Globus pallidus (tissue), 1 donor: ENCODE measurements at regions not wholly inside any gene's neighbourhood (a gene's known extent, or its start where the extent isn't known, plus 50 kb on each side); places are given as distances from the start of the nearest gene placed in this dataset.
"Not testable (repeated sequence)": the region's sequence is repeated elsewhere in the genome, so short reads cannot be mapped to it uniquely, and the experiment has no call there.

Experiments
- DNase-seq: peaks from one replicate; pipeline ENCODE4 v3.0.0-alpha.2; 2015; ENCODE audit warnings: low spot score

DNA sequence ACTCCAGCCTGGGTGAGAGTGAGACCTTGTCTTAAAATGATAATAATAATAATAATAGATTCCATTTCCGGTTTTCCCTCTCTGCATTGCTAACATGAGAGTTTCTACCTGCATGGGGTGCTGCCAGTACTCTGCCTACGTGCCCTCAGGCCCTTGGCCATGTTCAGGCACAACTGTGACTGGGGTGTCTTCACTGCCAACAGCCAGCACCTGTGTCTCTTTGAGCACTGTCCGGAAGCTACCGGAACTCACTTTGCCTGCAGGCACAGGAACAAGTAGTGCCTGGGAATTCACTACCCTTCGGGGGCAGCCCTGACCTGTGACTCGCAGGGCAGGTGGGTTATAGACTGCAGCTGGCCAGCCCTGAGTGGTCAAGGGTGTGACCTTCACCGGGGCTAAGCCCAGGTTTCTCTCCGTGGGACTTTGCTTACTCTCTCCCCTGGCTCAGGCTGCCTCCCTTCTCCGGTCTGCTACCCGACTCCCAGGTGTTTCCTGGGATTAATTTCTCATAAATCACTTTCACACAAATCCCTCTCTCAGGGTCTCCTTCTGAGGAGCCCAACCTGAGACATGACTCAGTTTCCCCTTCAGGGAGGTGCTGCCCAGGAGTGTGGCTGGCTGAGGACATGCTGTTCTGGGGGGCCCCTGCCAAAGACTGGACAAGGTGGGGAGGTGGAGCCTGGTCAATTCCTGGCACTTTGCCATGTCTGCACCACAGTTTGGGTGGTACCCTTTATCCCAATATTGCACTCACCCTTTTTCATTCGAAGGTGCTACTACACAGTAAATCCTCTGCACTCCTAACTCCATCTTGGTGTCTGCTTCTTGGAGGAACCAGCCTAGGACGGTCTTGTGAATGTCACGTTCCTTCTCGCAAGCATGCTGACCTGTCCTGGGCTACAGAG, 79.5 kb upstream of the RALGAPA2 start:
- DNase-seq: no peak

DNA sequence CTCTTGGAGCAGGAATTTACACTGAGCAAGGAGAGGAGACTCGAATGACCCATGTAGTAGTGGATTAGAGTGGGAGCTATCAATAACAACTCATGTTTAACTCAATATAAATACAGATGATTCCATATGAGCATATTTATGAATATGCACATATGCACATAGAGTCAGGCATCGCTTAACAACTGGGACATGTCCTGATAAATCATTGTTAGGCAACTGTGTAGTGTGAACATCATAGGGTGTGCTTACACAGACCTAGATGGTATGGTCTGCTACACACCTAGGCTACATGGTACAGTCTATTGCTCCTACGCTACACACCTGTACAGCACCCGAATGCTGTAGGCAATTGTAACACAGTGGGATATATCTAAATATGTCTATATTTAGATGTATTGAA, 75.9 kb upstream of the RALGAPA2 start:
- no peak for DNase-seq

- DNase-seq: peak; percentile 24
Measured at GRCh38 chr20:20786428-20786827, 74.0 kb upstream of the RALGAPA2 start.

- DNase-seq: no peak
Measured at GRCh38 chr20:20785226-20785625, 72.8 kb upstream of the RALGAPA2 start.

- not testable (repeated sequence) for DNase-seq
Measured at GRCh38 chr20:20784450-20784849, 72.0 kb upstream of the RALGAPA2 start.

DNA sequence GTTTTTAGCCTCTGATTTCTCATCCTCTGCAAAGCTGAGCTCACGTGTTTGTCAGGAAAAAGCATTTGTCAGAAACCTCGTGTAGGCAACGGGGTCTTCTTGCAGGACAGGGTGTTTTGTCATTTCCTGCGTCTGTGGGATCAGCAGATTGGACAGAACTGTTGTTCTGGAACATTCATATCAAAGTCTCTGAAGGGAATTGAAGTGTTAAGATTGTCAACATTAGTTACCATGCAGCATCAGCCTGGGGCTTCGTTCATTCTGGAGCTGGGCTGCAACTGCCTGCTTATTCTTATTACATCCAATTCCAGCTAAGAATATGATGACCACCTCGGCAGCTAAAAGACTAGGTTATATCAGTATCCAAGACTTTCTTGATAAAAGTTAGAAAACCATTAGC, 71.0 kb upstream of the RALGAPA2 start:
- no peak for DNase-seq

DNA sequence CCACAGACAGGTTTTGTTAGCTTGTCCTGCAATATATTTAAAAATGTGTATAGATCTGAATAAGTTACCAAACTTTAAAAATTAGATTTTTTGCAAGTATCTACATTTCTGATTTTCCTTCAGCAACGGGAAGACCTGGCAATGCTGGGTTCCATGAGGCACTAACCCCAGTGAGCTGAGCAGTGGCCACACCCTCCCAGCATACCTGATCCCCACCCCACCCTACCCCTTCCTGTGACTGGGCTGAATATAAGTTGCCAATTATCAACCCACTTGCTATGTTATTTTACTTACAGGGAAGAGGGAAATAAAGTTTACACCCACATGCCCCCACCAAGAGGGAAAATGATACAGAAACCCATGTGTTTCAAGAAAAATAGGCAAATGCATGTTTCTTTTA, 70.3 kb upstream of the RALGAPA2 start:
- no peak for DNase-seq

- DNase-seq: peak; percentile 27
Measured at GRCh38 chr20:20782231-20782630, 69.8 kb upstream of the RALGAPA2 start.

DNA sequence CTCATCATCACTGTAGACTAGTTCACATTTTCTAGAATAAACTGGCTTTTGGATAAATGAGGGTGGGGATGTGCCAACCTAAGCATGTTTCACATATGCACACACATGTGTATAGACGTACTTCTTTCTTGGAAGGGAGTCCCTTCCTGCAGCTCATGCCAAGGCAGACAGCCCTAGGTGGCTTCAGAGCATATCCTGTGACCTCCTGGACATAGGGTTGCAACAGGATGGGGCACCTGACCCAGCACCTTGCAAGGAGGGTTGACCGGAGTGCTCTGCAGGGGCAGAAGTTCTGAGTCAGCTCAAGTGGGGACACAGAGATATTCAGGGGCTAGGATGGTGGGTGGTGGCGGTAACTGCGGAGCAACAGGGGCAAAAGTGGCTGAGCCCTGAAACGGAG, 68.6 kb upstream of the RALGAPA2 start:
- DNase-seq: no peak

DNA sequence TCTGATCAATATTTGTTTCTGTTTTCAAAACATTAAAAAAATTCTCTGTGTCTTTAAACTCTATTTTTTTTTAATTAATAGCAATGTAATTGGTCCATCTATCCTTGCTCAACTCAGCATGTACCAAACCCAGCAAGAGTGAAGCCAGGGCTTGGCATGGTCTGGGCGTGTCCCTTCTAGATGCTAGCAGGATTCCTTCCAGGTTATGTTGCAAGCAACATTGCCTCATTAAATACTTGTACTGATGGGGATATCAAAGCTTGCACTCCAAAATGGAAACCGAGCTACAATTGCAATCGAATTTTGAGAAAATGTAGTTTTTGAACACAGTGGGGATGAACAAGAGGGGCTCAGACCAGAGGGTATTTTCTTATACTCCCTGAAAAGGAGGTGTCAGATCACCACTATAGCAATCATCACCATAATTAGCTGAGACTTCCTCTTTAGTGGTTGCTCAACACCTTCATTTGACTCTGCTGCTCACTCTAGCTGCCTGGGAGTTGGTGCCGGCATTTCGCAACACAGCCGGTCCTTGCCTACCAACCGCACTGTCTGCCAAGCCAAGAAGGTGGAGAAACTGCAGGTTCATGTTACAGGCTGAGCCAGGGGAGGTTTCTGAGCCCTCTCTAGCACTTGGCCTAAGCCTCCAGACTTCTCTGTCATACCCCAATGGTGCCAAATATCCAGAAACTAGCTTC, 67.8 kb upstream of the RALGAPA2 start:
- DNase-seq: peak; percentile 23

DNA sequence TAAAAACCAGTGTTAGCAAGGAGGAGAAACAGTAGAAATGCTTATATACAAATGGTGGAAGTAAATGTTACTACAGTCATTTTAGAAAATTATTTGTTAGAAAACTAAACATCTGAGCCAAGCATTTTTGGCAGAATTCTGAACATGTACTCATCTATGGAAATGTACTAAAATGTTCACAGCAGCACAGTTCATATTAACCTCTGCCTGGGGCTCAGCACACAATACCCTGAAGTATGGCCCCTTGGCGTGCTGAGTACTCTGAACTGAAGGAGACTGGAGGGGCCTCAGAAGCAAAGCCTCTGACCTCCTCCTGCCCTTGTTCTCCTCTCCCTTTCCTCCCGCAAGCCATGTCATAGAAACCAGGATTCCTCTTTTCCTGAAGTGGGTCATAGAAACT, 66.2 kb upstream of the RALGAPA2 start:
- no peak for DNase-seq

DNA sequence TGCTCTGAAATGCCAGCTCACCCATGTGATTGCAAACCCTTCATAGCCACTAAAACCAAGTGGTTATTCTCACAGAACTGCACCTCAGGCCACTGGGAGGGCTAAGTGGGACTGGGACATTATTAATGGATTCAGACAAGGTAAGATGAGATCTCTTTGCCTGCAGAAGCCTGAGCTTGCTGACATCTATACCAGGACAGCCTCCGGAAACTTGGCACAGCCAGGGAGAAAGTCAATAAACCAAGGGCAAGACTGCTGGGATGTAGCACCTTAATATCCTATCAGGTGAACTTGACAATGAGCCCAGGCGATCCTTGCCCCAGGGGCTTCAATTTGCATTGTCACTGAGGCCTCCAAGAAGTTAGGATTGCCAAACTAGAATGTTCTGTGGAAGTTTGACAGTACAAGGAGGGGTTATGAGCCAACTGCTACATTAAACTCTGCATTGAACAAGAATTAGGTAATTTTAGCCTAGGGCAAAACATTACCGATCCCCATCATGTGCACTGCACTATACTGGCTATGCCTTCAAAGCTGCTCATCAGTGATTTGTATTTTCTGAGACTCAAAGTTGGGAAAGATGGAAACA, 60.1 kb upstream of the RALGAPA2 start:
- DNase-seq: no peak

DNA sequence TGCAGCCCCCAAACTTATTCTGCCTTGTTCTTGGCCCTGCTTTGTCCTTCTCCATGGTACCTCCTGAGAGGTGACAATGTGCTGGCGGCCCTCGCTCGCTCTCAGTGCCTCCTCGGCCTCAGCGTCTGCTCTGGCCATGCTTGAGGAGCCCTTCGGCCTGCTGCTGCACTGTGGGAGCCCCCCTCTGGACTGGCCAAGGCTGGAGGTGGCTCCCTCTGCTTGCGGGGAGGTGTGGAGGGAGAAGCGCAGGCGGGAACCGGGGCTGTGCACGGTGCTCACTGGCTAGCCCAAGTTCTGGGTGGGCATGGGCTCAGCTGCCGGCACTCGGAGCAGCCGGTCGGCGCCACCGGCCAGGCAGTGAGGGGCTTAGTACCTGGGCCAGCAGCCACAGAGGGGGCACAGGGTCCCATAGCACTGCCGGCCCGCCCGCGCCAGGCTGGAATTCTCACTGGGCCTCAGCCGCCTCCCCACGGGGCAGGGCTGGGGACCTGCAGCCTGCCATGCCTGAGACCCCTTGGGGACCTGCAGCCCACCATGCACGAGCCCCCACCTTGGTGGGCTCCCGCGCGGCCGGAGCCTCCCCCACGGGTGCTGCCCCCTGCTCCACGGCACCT, 55.9 kb upstream of the RALGAPA2 start:
- no peak for DNase-seq

DNA sequence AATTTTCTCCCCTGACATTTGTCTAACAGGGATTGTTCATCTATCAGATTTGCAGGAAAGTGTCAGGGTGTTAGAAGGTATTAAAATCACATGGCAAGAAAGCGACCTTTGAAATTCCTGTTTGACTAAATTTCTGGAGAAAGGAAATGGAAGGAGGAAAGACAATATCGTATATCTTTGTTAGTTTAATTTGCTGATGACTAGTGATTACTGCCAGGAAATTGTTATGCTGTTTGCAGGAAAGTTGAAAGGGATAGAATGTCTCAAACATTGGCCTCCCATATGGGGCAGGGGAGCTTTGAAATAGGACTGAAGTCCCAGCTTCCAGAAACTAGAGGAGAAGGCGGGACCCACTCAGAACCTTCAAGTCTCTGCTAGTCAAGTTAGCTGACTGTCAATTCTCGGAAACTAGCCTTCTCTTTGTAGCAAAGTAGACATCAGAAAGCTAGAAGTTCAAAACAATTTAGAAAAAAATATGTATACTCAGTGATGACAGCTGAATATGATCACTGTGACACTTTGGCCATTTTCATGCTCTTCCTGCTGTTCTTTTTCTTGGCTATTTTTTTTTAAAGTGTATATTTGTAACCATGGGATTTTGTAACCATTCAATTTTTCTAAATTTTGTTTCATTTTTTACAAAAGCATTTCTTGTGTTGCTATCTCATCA, 53.4 kb upstream of the RALGAPA2 start:
- DNase-seq: no peak

DNA sequence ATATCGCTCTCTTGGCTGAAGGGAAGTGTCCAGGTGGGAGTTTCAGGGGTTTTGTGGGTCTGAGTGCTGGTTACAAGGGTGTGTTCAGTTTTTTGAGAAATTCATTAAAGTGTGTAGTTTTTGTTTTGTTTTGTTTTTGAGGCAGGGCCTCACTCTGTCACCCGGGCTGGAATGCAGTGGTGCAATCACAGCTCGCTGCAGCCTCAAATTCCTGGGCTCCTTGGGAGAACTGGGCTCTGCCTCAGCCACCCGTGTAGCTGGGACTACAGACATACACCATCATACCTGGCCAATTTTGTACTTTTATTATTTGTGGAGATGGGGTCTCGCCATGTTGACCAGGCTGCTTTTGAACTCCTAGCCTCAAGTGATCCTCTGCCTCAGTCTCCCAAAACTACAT, 51.2 kb upstream of the RALGAPA2 start:
- DNase-seq: no peak
